K562 (cell line): ENCODE measurements at regions not wholly inside any gene's neighbourhood (a gene's known extent, or its start where the extent isn't known, plus 50 kb on each side); places are given as distances from the start of the nearest gene placed in this dataset.

Experiments
- CREM ChIP-seq: IDR thresholded peaks from 2 replicates; pipeline ENCODE4 v1.6.1; 2014; ENCODE audit warnings: antibody characterized with exemption, low read depth
- EZH2 ChIP-seq: IDR thresholded peaks from 2 replicates; pipeline ENCODE4 v1.6.1; 2012; ENCODE audit warnings: low read depth, mild to moderate bottlenecking, inconsistent platforms, low read length, borderline replicate concordance
- YY1 ChIP-seq, 3 experiments: IDR thresholded peaks; 2 replicates each; pipeline ENCODE4 v1.6.1; 2011; ENCODE audit warnings: low read length in 2 of 3, mild to moderate bottlenecking in 2 of 3, moderate library complexity in 2 of 3, borderline replicate concordance in 1 of 3, control low read depth in 1 of 3, low read depth in 1 of 3; ENCODE audit not compliant: insufficient read depth in 3 of 3, insufficient replicate concordance in 2 of 3, control insufficient read depth in 1 of 3, insufficient read length in 1 of 3; ENCODE audit errors: extremely low read depth in 1 of 3

DNA sequence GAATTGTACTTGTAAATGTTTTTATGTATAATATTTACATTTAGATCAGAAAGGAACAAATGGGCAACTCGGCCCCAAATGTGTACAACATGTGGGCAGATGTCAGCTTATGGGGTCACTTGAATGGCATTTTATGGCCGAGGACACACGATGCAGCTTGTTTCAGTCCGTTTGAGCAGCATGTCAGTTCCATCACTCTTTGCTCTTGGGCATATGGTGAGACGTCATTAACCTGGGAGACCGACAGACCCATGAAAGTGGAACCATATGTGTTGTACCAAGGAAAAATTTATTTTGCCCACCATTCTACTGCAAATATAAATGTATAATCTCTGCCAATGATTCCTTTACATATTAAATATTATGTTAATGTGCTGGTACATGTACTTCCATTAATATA lies 561.9 kb upstream of the SOX9 start:
- no peak for TF ChIP-seq CREM
- TF ChIP-seq EZH2 = no peak
- no peak for TF ChIP-seq YY1 (IDR thresholded peaks at IDR 0.05; ENCODE audit: borderline replicate concordance in 1 of 3, control insufficient read depth in 1 of 3, extremely low read depth in 1 of 3, insufficient read depth in 3 of 3, insufficient read length in 1 of 3, insufficient replicate concordance in 2 of 3, low read depth in 1 of 3, low read length in 2 of 3)
